HepG2 (cell line): ENCODE measurements at regions not wholly inside any gene's neighbourhood (a gene's known extent, or its start where the extent isn't known, plus 50 kb on each side); places are given as distances from the start of the nearest gene placed in this dataset.

Experiments
- ATAC-seq: fragments of 200-7000 bp; cut with Tn5 transposase; 3 replicates; pipeline ENCODE4 v1.9.1; 2020; ENCODE audit warnings: mild to moderate bottlenecking, moderate library complexity
- BruUV-seq: library from RNA; stranded (reverse); fragments of 400-500 nt; replicated peaks from 2 replicates; lab custom pipeline; 2021; lab: Mats Ljungman, UMichigan
- CTCF ChIA-PET: fragments of 300-600 bp; formaldehyde crosslinking; extraction: SDS; loops from one replicate; lab custom pipeline; 2021; ENCODE audit warnings: low total read pairs, inconsistent platforms, low intra/inter-chr PET ratio; lab: Yijun Ruan, JAX
- POLR2A ChIA-PET: fragments of 350-600 bp; sonication (Branson Sonifier 250); formaldehyde crosslinking; loops from one replicate; lab custom pipeline; 2020; ENCODE audit warnings: antibody characterized with exemption, inconsistent platforms; lab: Yijun Ruan, JAX
- DNase-seq: peaks from one replicate; pipeline ENCODE4 v3.0.0-alpha.2; 2015; ENCODE audit warnings: low spot score
- FAIRE-seq: peaks from 3 replicates; lab custom pipeline; 2011; peaks lifted over from hg19 to GRCh38; lab: Jason Lieb, UNC
- H2AFZ ChIP-seq: one replicate; pipeline ENCODE4 v1.6.1; 2011; ENCODE audit warnings: low read length, inconsistent platforms
- H3K27ac ChIP-seq: fragments of 300-600 bp; 3 replicates; pipeline ENCODE4 v1.8.0; 2011; ENCODE audit warnings: mixed run types, mild to moderate bottlenecking, mixed read lengths, low read length, inconsistent platforms; ENCODE audit not compliant: insufficient read depth; ENCODE audit errors: extremely low read length
- H3K27me3 ChIP-seq, 2 experiments: fragments of 200-600 bp in 1 of 2; 2 replicates in 1 of 2; 3 replicates in 1 of 2; pipeline versions ENCODE4 v1.6.0 to v1.8.0; 2011; ENCODE audit warnings: low read length in 2 of 2, mild to moderate bottlenecking in 2 of 2, moderate library complexity in 2 of 2, inconsistent platforms in 1 of 2; ENCODE audit not compliant: insufficient read depth in 2 of 2, control insufficient read depth in 1 of 2
- H3K36me3 ChIP-seq, 2 experiments: fragments of 200-600 bp in 1 of 2; replicated peaks in 1 of 2; 2 replicates in 1 of 2; 3 replicates in 1 of 2; pipeline versions ENCODE4 v1.5.1 to v1.8.0; 2011; ENCODE audit warnings: low read length in 2 of 2, inconsistent platforms in 1 of 2; ENCODE audit not compliant: insufficient read depth in 2 of 2, control insufficient read depth in 1 of 2
- H3K4me1 ChIP-seq: 2 replicates; pipeline ENCODE4 v1.5.1; 2012; ENCODE audit warnings: low read length, inconsistent platforms; ENCODE audit not compliant: insufficient read depth
- H3K4me2 ChIP-seq: 2 replicates; pipeline ENCODE4 v1.6.0; 2011; ENCODE audit warnings: low read depth, low read length, inconsistent platforms
- H3K4me3 ChIP-seq, 3 experiments: fragments of 200-600 bp in 1 of 3; sonication (generic), shearing (Covaris generic) in 1 of 3; replicated peaks in 1 of 3; 2 replicates each; pipeline ENCODE4 v1.5.1; 2011 to 2016; ENCODE audit warnings: low read length in 3 of 3, inconsistent platforms in 2 of 3, low read depth in 2 of 3, mild to moderate bottlenecking in 2 of 3, control low read depth in 1 of 3, mixed read lengths in 1 of 3; ENCODE audit not compliant: insufficient read depth in 1 of 3
- H3K79me2 ChIP-seq: one replicate; pipeline ENCODE4 v1.6.1; 2011; ENCODE audit warnings: low read length, inconsistent platforms; ENCODE audit not compliant: insufficient read depth
- H3K9ac ChIP-seq: 2 replicates; pipeline ENCODE4 v1.6.0; 2011; ENCODE audit warnings: mild to moderate bottlenecking, low read depth, low read length, inconsistent platforms; ENCODE audit not compliant: insufficient read depth
- H3K9me3 ChIP-seq: 2 replicates; pipeline ENCODE4 v1.5.1; 2012; ENCODE audit warnings: mild to moderate bottlenecking, low read length
- H4K20me1 ChIP-seq: 2 replicates; pipeline ENCODE4 v1.6.0; 2011; ENCODE audit warnings: inconsistent platforms, mild to moderate bottlenecking, low read length, moderate library complexity; ENCODE audit not compliant: insufficient read depth
- FOXJ3 ChIP-seq: sonication (generic); formaldehyde crosslinking; IDR thresholded peaks from 2 replicates; pipeline ENCODE4 v1.4.0; 2020; ENCODE audit warnings: missing genetic modification reagents, mild to moderate bottlenecking, borderline replicate concordance
- GPN1 ChIP-seq: sonication (generic); formaldehyde crosslinking; IDR thresholded peaks from 2 replicates; pipeline ENCODE4 v1.5.1; 2020; ENCODE audit warnings: missing genetic modification reagents, borderline replicate concordance
- KMT2A ChIP-seq: sonication (generic); formaldehyde crosslinking; IDR thresholded peaks from 2 replicates; pipeline ENCODE4 v1.4.0; 2020; ENCODE audit warnings: missing genetic modification reagents
- MAFF ChIP-seq: IDR thresholded peaks from 2 replicates; pipeline ENCODE4 v1.6.1; 2011; ENCODE audit warnings: low read depth, low read length, improper control_type of control experiment
- MAFK ChIP-seq, 2 experiments: IDR thresholded peaks in 1 of 2; conservative IDR thresholded peaks in 1 of 2; 2 replicates each; pipeline ENCODE4 v1.6.1; 2011; ENCODE audit warnings: improper control_type of control experiment in 2 of 2, low read length in 2 of 2
- ZNF337 ChIP-seq: sonication (generic); formaldehyde crosslinking; IDR thresholded peaks from 2 replicates; pipeline ENCODE4 v1.5.1; 2020; ENCODE audit warnings: missing genetic modification reagents, low read depth, mild to moderate bottlenecking, borderline replicate concordance
- ZNF496 ChIP-seq: sonication (generic); formaldehyde crosslinking; IDR thresholded peaks from 2 replicates; pipeline ENCODE4 v1.8.1; 2023; ENCODE audit warnings: mild to moderate bottlenecking, moderate library complexity, missing genetic modification reagents; ENCODE audit not compliant: insufficient replicate concordance
- WGBS: methylation state at CpG from one replicate; pipeline ENCODE4 v1.1.6; 2017; ENCODE audit warnings: low lambda C conversion rate; 5-methylcytosine and 5-hydroxymethylcytosine counted together
- in situ Hi-C: cut with HindIII; loops from 2 replicates; pipeline ENCODE4 v1.10.0; 2017; ENCODE audit warnings: low pct_unique_long_range_greater_than_20kb; ENCODE audit not compliant: extremely low pct_ligation_motif_present
- intact Hi-C: fragments of 100-400 bp; cut with micrococcal nuclease; formaldehyde crosslinking; loops from one replicate; pipeline ENCODE4 v1.10.0; 2022; ENCODE audit not compliant: unreplicated experiment

- no peaks in the 10 kb centered on the region for H4K20me1 ChIP-seq
- WGBS = 0% methylated on average over 1 of the region's 1 CpG
- H3K9me3 ChIP-seq = no peaks in the 10 kb centered on the region
- H3K79me2 ChIP-seq = no peaks in the 10 kb centered on the region
- no peak for DNase-seq
- no peak overlapping the region for H3K27ac ChIP-seq
- H3K27me3 ChIP-seq = no peaks in the 10 kb centered on the region; a peak in 1 of 5 replicates
- ChIA-PET CTCF (no interaction called here), POLR2A (no interaction called here)
- intact Hi-C loops (no loop called here), in situ Hi-C loops (no loop called here)
- H3K4me3 ChIP-seq = no peak overlapping the region
- no peaks in the 10 kb centered on the region for H3K4me1 ChIP-seq
- no peak for ATAC-seq
- BruUV-seq = no TSS peak
- FAIRE-seq = no peak
- TF ChIP-seq KMT2A (no peak), ZNF496 (CRISPR knock-in tag) (no peak), ZNF337 (CRISPR knock-in tag) (no peak), GPN1 (CRISPR knock-in tag) (no peak)
- TF ChIP-seq, all 625 proteins: peak for 0
- H3K9ac ChIP-seq = no peak overlapping the region
- H3K36me3 ChIP-seq = no peaks in the 10 kb centered on the region
- H2AFZ ChIP-seq = no peak overlapping the region
- no peak overlapping the region for H3K4me2 ChIP-seq
These were observed 404.1 kb upstream of the CDH19 start for GRCh38 chr18:67007999-67008398.

GRCh38 chr18:67007085-67007484 is 403.2 kb upstream of the CDH19 start:
- Histone ChIP-seq H3K79me2 (no peaks in the 10 kb centered on the region), H2AFZ (no peak overlapping the region), H4K20me1 (no peaks in the 10 kb centered on the region), H3K4me2 (no peak overlapping the region), H3K27ac (no peak overlapping the region)
- no peak for DNase-seq
- no TSS peak for BruUV-seq
- in situ Hi-C loops (no loop called here), intact Hi-C loops (no loop called here)
- 0% methylated on average over 1 of the region's 1 CpG for WGBS
- TF ChIP-seq MAFF (peak; percentile 94), FOXJ3 (no peak), MAFK (conservative IDR thresholded peaks at IDR 0.05 in 1 of 2, IDR thresholded peaks at IDR 0.05 in 1 of 2; ENCODE audit: low read length in 2 of 2) (peak; percentile 91 to 96)
- TF ChIP-seq, all 625 proteins: peak for 2
- no peaks in the 10 kb centered on the region for H3K36me3 ChIP-seq
- no peak overlapping the region for H3K4me3 ChIP-seq
- H3K9ac ChIP-seq = no peak overlapping the region
- no peaks in the 10 kb centered on the region for H3K4me1 ChIP-seq
- POLR2A ChIA-PET = no interaction called here
- H3K27me3 ChIP-seq = no peaks in the 10 kb centered on the region; a peak in 1 of 5 replicates
- no peak for FAIRE-seq
- ATAC-seq = no peak
- no peaks in the 10 kb centered on the region for H3K9me3 ChIP-seq
- CTCF ChIA-PET = no interaction called here
